ENCODE measurements at regions not wholly inside any gene's neighbourhood (a gene's known extent, or its start where the extent isn't known, plus 50 kb on each side); places are given as distances from the start of the nearest gene placed in this dataset.

- DNase-seq = no peak
Observed at GRCh38 chr13:74324338-74324737, 190.1 kb upstream of the KLF12 start.

GRCh38 chr13:74322562-74322961, 188.4 kb upstream of the KLF12 start:
- no peak for DNase-seq

GRCh38 chr13:74320282-74320681, 186.1 kb upstream of the KLF12 start:
- DNase-seq = no peak

- no peak for DNase-seq
Observed at GRCh38 chr13:74316547-74316946, 182.3 kb upstream of the KLF12 start.

- DNase-seq = no peak
Observed at GRCh38 chr13:74306496-74306895, 172.3 kb upstream of the KLF12 start.

GRCh38 chr13:74305876-74306275, 171.7 kb upstream of the KLF12 start:
- no peak for DNase-seq

- no peak for DNase-seq
Observed at GRCh38 chr13:74301258-74301935, 167.2 kb upstream of the KLF12 start.

- DNase-seq = no peak
Observed at GRCh38 chr13:74300162-74300561, 166.0 kb upstream of the KLF12 start.

GRCh38 chr13:74299721-74300120, 165.5 kb upstream of the KLF12 start:
- DNase-seq = no peak

- no peak for DNase-seq
Observed at GRCh38 chr13:74298923-74299322, 164.7 kb upstream of the KLF12 start.

- DNase-seq = peak; percentile 68
Observed at GRCh38 chr13:74289861-74290773, 155.9 kb upstream of the KLF12 start.

GRCh38 chr13:74289107-74289506, 154.9 kb upstream of the KLF12 start:
- no peak for DNase-seq

GRCh38 chr13:74288361-74288911, 154.2 kb upstream of the KLF12 start:
- peak; percentile 71 for DNase-seq

GRCh38 chr13:74287724-74288169, 153.5 kb upstream of the KLF12 start:
- peak; percentile 87 for DNase-seq

GRCh38 chr13:74280795-74281490, 146.7 kb upstream of the KLF12 start:
- DNase-seq = no peak

- no peak for DNase-seq
Observed at GRCh38 chr13:74280093-74280794, 146.0 kb upstream of the KLF12 start.

GRCh38 chr13:74278901-74279300, 144.7 kb upstream of the KLF12 start:
- no peak for DNase-seq

- no peak for DNase-seq
Observed at GRCh38 chr13:74274916-74275315, 140.7 kb upstream of the KLF12 start.

GRCh38 chr13:74273581-74273980, 139.4 kb upstream of the KLF12 start:
- DNase-seq = no peak

- no peak for DNase-seq
Observed at GRCh38 chr13:74272826-74273225, 138.6 kb upstream of the KLF12 start.

GRCh38 chr13:74270018-74270417, 135.8 kb upstream of the KLF12 start:
- no peak for DNase-seq

GRCh38 chr13:74266861-74267260, 132.7 kb upstream of the KLF12 start:
- no peak for DNase-seq

- no peak for DNase-seq
Observed at GRCh38 chr13:74266309-74266708, 132.1 kb upstream of the KLF12 start.
